Testis (tissue), 2 donors: ENCODE measurements at regions not wholly inside any gene's neighbourhood (a gene's known extent, or its start where the extent isn't known, plus 50 kb on each side); places are given as distances from the start of the nearest gene placed in this dataset.

ENCODE experiments used
- DNase-seq: peaks from one replicate; pipeline ENCODE4 v3.0.0-alpha.2; 2019
- H3K27ac ChIP-seq, 2 donors: fragments of 200-600 bp; sonication (generic); one replicate each; pipeline ENCODE4 v1.5.1; 2019
- H3K27me3 ChIP-seq: fragments of 200-600 bp; sonication (generic); one replicate; pipeline ENCODE4 v1.5.1; 2019
- H3K36me3 ChIP-seq: fragments of 200-600 bp; sonication (generic); one replicate; pipeline ENCODE4 v1.5.1; 2017; ENCODE audit warnings: low read depth; ENCODE audit errors: missing control alignments
- H3K4me1 ChIP-seq: fragments of 200-600 bp; sonication (generic); one replicate; pipeline ENCODE4 v1.5.1; 2019
- H3K4me3 ChIP-seq, 2 donors: fragments of 200-600 bp; sonication (generic); one replicate each; pipeline ENCODE4 v1.5.1; 2017 to 2019
- H3K9me3 ChIP-seq: fragments of 200-600 bp; sonication (generic); one replicate; pipeline ENCODE4 v1.5.1; 2017
- CTCF ChIP-seq, 3 experiments: fragments of 450-650 bp in 2 of 3; fragments of 200-600 bp in 1 of 3; sonication (generic) in 1 of 3; IDR thresholded peaks; one replicate each; pipeline ENCODE4 v1.5.1; 2016 to 2019; ENCODE audit warnings: antibody characterized with exemption in 3 of 3, mild to moderate bottlenecking in 2 of 3, moderate library complexity in 1 of 3
- POLR2A ChIP-seq: fragments of 450-650 bp; IDR thresholded peaks from one replicate; pipeline ENCODE4 v1.6.1; 2017; ENCODE audit warnings: antibody characterized with exemption, mild to moderate bottlenecking, moderate library complexity
- WGBS, 2 donors: methylation state at CpG; one replicate each; pipeline ENCODE4 v1.1.5; 2018; 5-methylcytosine and 5-hydroxymethylcytosine counted together
- intact Hi-C: fragments of 100-400 bp; cut with DNase I; formaldehyde crosslinking; loops from one replicate; pipeline ENCODE4 v1.15.1; 2023; ENCODE audit warnings: low total_unique reads

GRCh38 chr15:69824075-69824876, 273.4 kb downstream of the TLE3 start:
- no peaks in the 10 kb centered on the region for H3K9me3 ChIP-seq
- no peak overlapping the region for H3K4me3 ChIP-seq
- DNase-seq, result no peak
- no peaks in the 10 kb centered on the region for H3K36me3 ChIP-seq
- no peak for TF ChIP-seq CTCF (IDR thresholded peaks at IDR 0.05)
- no peak for TF ChIP-seq POLR2A
- intact Hi-C loops, result no loop called here
- no peaks in the 10 kb centered on the region for H3K4me1 ChIP-seq
- WGBS, 2 donors, result 45 to 49% methylated on average over 9 of the region's 9 CpGs
- H3K27me3 ChIP-seq, result no peaks in the 10 kb centered on the region
- no peak overlapping the region for H3K27ac ChIP-seq

- Histone ChIP-seq H3K4me1 (no peaks in the 10 kb centered on the region), H3K27me3 (no peaks in the 10 kb centered on the region), H3K27ac (no peak overlapping the region), H3K4me3 (no peak overlapping the region), H3K36me3 (no peaks in the 10 kb centered on the region), H3K9me3 (no peaks in the 10 kb centered on the region)
- WGBS, 2 donors, result 89 to 98% methylated on average over 2 of the region's 2 CpGs
- intact Hi-C loops, result no loop called here
- no peak for DNase-seq
- TF ChIP-seq CTCF (IDR thresholded peaks at IDR 0.05) (no peak), POLR2A (no peak)
Observed at GRCh38 chr15:69824877-69825406, 272.8 kb downstream of the TLE3 start.

GRCh38 chr15:69825941-69826818, 271.5 kb downstream of the TLE3 start:
- intact Hi-C loops, result no loop called here
- no peaks in the 10 kb centered on the region for H3K36me3 ChIP-seq
- H3K4me1 ChIP-seq, result no peaks in the 10 kb centered on the region
- DNase-seq, result no peak
- no peak overlapping the region for H3K27ac ChIP-seq
- no peak for TF ChIP-seq CTCF (IDR thresholded peaks at IDR 0.05)
- no peaks in the 10 kb centered on the region for H3K9me3 ChIP-seq
- WGBS, 2 donors, result 83 to 85% methylated on average over 17 of the region's 17 CpGs
- H3K4me3 ChIP-seq, result no peak overlapping the region
- H3K27me3 ChIP-seq, result no peaks in the 10 kb centered on the region

GRCh38 chr15:69826819-69827175, 270.9 kb downstream of the TLE3 start:
- H3K27ac ChIP-seq, result no peak overlapping the region
- H3K4me3 ChIP-seq, result no peak overlapping the region
- no peaks in the 10 kb centered on the region for H3K27me3 ChIP-seq
- H3K36me3 ChIP-seq, result no peaks in the 10 kb centered on the region
- H3K9me3 ChIP-seq, result no peaks in the 10 kb centered on the region
- no peak for DNase-seq
- H3K4me1 ChIP-seq, result no peaks in the 10 kb centered on the region
- WGBS, 2 donors, result 87 to 91% methylated on average over 3 of the region's 3 CpGs
- TF ChIP-seq CTCF (IDR thresholded peaks at IDR 0.05), result no peak
- intact Hi-C loops, result no loop called here
